ENCODE measurements at regions not wholly inside any gene's neighbourhood (a gene's known extent, or its start where the extent isn't known, plus 50 kb on each side); places are given as distances from the start of the nearest gene placed in this dataset.
A peak's percentile ranks its signal among the peaks of the same experiment; 100 is the strongest.

DNA sequence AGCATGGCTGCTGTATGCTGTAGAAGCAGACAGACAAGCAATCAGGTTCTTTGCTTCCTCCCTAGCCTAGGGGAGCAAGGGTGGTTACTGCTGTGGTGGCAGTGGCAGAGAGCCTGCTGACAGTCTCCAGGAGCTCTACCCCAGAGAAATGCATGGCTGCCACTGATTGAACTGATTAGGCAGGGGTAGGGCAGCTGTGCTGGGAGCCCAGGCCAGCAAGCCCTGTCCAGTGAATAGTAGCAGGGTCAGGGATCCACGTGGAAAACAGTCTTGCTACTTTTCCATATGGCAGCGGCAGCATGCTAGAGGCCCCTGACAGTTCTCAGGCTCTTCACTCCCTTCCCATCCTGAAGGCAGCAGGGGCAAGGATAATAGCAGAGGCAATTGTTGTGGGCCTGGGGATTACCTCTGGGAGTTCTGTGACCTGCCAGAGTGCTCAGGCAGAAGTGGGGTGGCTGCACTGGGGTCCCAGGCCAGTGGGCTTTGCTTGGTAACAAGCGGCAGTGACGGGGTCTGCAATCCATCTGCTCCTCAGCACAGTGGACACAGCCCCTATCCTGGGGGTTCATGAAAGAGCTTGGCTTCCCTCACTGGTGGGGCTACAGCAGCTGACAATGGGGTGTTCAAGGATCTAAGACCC lies 558.8 kb upstream of the GHITM start:
- Histone ChIP-seq H3K23ac (ENCODE audit: low read length) (no peak overlapping the region), H3K9ac (ENCODE audit: low read length) (no peak overlapping the region)
- WGBS (ENCODE audit: extremely low coverage, insufficient coverage, insufficient read length): no CpG with 5 or more reads among the region's 4 CpGs

DNA sequence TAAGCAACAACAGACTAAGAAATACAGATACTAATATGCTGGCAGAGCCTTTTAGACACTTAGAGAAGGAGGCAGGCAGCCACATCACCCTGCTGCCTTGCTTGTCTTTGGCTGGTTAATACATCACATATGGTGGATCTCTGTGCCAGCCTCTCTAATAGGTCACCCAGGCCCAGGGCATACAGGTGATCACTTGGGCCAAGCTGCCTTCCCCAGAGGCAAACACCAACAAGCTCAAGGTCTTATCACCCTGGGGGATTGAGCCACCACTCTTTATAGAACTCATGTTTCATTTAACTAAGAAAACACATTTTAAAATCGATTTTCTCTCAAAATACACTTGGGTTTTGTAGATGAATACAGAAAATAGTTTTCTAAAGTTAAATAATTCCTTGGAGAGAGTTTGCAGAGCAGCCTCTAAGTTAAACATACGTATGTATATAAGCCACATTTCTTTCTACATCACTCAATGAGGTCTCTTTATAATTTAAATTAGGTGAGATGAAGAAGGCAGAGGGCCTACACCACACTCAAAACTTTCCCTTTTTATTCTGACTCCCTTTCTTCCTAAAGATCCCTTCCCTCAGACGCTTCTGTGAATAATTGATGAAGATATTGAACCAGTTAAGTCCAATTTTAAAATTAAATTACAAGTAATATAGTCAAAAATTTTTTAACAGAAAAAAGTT lies 556.8 kb upstream of the GHITM start:
- Histone ChIP-seq H2AFZ (ENCODE audit: insufficient read depth, low read length, poor library complexity) (no peak overlapping the region), H3K79me2 (ENCODE audit: control insufficient read depth, insufficient read depth, low read length, poor library complexity) (no peaks in the 10 kb centered on the region), H4K12ac (ENCODE audit: low read depth, low read length) (no peak overlapping the region), H3K4me2 (ENCODE audit: low read length) (no peak overlapping the region), H3K9me3 (ENCODE audit: insufficient read depth, low read depth, low read length) (no peaks in the 10 kb centered on the region), H3K23ac (ENCODE audit: low read length) (no peak overlapping the region), H4K8ac (ENCODE audit: low read depth, low read length) (no peak overlapping the region), H4K91ac (ENCODE audit: low read depth, low read length) (no peak overlapping the region), H2BK5ac (ENCODE audit: low read depth, low read length, poor library complexity) (no peak overlapping the region), H3K27ac (ENCODE audit: low read depth, low read length) (no peak overlapping the region), H3K14ac (ENCODE audit: low read length) (no peak overlapping the region), H2AK5ac (ENCODE audit: low read length) (no peak overlapping the region), H3K36me3 (ENCODE audit: control insufficient read depth in 1 of 2, insufficient read depth in 2 of 2, low read length in 2 of 2) (no peaks in the 10 kb centered on the region), H3K9ac (ENCODE audit: low read length) (no peak overlapping the region), H3K4ac (ENCODE audit: low read depth, low read length) (no peak overlapping the region), H3K18ac (ENCODE audit: low read length) (no peak overlapping the region), H2BK120ac (ENCODE audit: insufficient read depth, low read length, poor library complexity) (no peak overlapping the region), H2BK12ac (ENCODE audit: low read length) (no peak overlapping the region), H3K4me1 (ENCODE audit: control insufficient read depth in 1 of 2, insufficient read depth in 2 of 2, low read length in 2 of 2) (peaks cover 6 to 9% of the 10 kb centered on the region in 2 experiments), H3K27me3 (ENCODE audit: insufficient read depth, low read length) (no peaks in the 10 kb centered on the region), H3K79me1 (ENCODE audit: low read length) (no peaks in the 10 kb centered on the region), H3K4me3 (ENCODE audit: low read depth, low read length) (no peak overlapping the region)
- WGBS (ENCODE audit: extremely low coverage, insufficient coverage, insufficient read length): no CpG with 5 or more reads among the region's 3 CpGs
- no peak for DNase-seq

More for the DNA sequence above, 558.8 kb upstream of the GHITM start:
- no peak overlapping the region for H3K4ac ChIP-seq (ENCODE audit: low read depth, low read length)
- H3K27me3 ChIP-seq (ENCODE audit: insufficient read depth, low read length): no peaks in the 10 kb centered on the region
- H3K9me3 ChIP-seq (ENCODE audit: insufficient read depth, low read depth, low read length): no peaks in the 10 kb centered on the region
- H2AK5ac ChIP-seq (ENCODE audit: low read length): no peak overlapping the region
- no peak for DNase-seq
- H3K36me3 ChIP-seq (ENCODE audit: control insufficient read depth in 1 of 2, insufficient read depth in 2 of 2, low read length in 2 of 2): no peaks in the 10 kb centered on the region
- no peak overlapping the region for H3K27ac ChIP-seq (ENCODE audit: low read depth, low read length)
- peak overlapping the region; percentile 34 for H4K91ac ChIP-seq (ENCODE audit: low read depth, low read length)
- no peaks in the 10 kb centered on the region for H3K79me1 ChIP-seq (ENCODE audit: low read length)
- no peak overlapping the region for H2AFZ ChIP-seq (ENCODE audit: insufficient read depth, low read length, poor library complexity)
- no peaks in the 10 kb centered on the region for H3K79me2 ChIP-seq (ENCODE audit: control insufficient read depth, insufficient read depth, low read length, poor library complexity)
- H3K14ac ChIP-seq (ENCODE audit: low read length): no peak overlapping the region
- H2BK120ac ChIP-seq (ENCODE audit: insufficient read depth, low read length, poor library complexity): no peak overlapping the region
- H3K4me2 ChIP-seq (ENCODE audit: low read length): no peak overlapping the region
- no peak overlapping the region for H4K12ac ChIP-seq (ENCODE audit: low read depth, low read length)
- no peak overlapping the region for H4K8ac ChIP-seq (ENCODE audit: low read depth, low read length)
- H3K18ac ChIP-seq (ENCODE audit: low read length): no peak overlapping the region
- no peak overlapping the region for H3K4me3 ChIP-seq (ENCODE audit: low read depth, low read length)
- peaks cover 6 to 9% of the 10 kb centered on the region in 2 experiments for H3K4me1 ChIP-seq (ENCODE audit: control insufficient read depth in 1 of 2, insufficient read depth in 2 of 2, low read length in 2 of 2)
- H2BK5ac ChIP-seq (ENCODE audit: low read depth, low read length, poor library complexity): no peak overlapping the region
- no peak overlapping the region for H2BK12ac ChIP-seq (ENCODE audit: low read length)

DNA sequence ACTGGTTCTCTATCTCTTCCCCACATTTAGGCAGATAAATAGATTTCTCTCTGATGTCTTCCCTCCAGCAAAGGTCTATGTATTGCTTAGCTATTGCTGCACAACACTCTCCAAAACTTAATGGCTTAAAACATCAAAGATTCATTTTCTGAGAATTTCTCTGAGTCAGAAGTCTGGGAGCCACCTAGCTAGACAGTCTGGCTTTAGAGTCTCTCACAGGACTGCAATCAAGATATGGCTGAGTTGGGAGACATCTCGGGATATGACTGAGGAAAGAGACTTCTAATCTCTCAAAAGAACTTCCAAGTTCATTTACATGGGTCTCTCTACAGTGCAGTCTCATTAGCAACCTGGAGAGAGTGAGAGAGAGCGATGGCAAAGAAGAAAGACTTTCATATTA lies 553.6 kb upstream of the GHITM start:
- H2AFZ ChIP-seq (ENCODE audit: insufficient read depth, low read length, poor library complexity): no peak overlapping the region
- H3K36me3 ChIP-seq (ENCODE audit: control insufficient read depth in 1 of 2, insufficient read depth in 2 of 2, low read length in 2 of 2): no peaks in the 10 kb centered on the region
- no CpG with 5 or more reads among the region's 2 CpGs for WGBS (ENCODE audit: extremely low coverage, insufficient coverage, insufficient read length)

DNA sequence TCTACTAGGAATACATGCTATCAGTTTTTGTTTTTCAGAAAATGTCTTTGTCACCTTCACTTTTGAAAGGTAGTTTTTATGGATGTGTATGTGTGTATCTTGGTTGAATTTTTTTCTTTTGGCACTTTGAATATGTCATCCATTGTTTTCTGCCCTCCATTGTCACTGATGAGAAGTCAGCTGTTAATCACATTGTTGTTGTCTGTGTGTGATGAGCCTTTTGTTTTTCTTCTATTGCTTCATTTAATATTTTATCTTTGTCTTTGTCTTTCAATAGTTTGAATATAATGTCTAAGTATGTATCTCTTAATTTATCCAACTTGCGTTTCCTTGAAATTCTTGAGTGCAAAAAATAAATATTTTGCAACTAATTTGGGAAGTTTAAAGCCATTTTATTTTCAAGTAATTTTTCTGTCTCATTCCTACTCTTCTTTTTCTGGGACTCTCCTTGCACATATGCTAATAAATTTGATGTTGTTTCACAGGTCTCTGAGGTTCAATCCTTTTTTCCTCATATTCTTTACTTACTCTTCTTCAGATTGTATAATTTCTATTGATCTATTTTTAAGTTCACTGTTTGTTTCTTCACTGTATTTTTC lies 546.9 kb upstream of the GHITM start:
- Histone ChIP-seq H3K18ac (ENCODE audit: low read length) (no peak overlapping the region), H2AFZ (ENCODE audit: insufficient read depth, low read length, poor library complexity) (no peak overlapping the region), H3K9ac (ENCODE audit: low read length) (no peak overlapping the region), H4K12ac (ENCODE audit: low read depth, low read length) (no peak overlapping the region), H2BK12ac (ENCODE audit: low read length) (no peak overlapping the region), H3K27me3 (ENCODE audit: insufficient read depth, low read length) (no peaks in the 10 kb centered on the region), H3K36me3 (ENCODE audit: control insufficient read depth in 1 of 2, insufficient read depth in 2 of 2, low read length in 2 of 2) (no peaks in the 10 kb centered on the region), H3K4me1 (ENCODE audit: control insufficient read depth in 1 of 2, insufficient read depth in 2 of 2, low read length in 2 of 2) (no peaks in the 10 kb centered on the region), H3K23ac (ENCODE audit: low read length) (no peak overlapping the region), H4K91ac (ENCODE audit: low read depth, low read length) (no peak overlapping the region), H3K4me3 (ENCODE audit: low read depth, low read length) (no peak overlapping the region), H2BK120ac (ENCODE audit: insufficient read depth, low read length, poor library complexity) (no peak overlapping the region), H3K4ac (ENCODE audit: low read depth, low read length) (no peak overlapping the region), H3K4me2 (ENCODE audit: low read length) (no peak overlapping the region), H2BK5ac (ENCODE audit: low read depth, low read length, poor library complexity) (no peak overlapping the region), H3K79me1 (ENCODE audit: low read length) (no peaks in the 10 kb centered on the region), H3K79me2 (ENCODE audit: control insufficient read depth, insufficient read depth, low read length, poor library complexity) (no peaks in the 10 kb centered on the region), H3K27ac (ENCODE audit: low read depth, low read length) (no peak overlapping the region), H4K8ac (ENCODE audit: low read depth, low read length) (no peak overlapping the region), H2AK5ac (ENCODE audit: low read length) (no peak overlapping the region), H3K14ac (ENCODE audit: low read length) (no peak overlapping the region), H3K9me3 (ENCODE audit: insufficient read depth, low read depth, low read length) (no peaks in the 10 kb centered on the region)
- no CpG with 5 or more reads among the region's 1 CpG for WGBS (ENCODE audit: extremely low coverage, insufficient coverage, insufficient read length)
- no peak for DNase-seq

More for the DNA sequence above, 553.6 kb upstream of the GHITM start:
- no peak overlapping the region for H2BK5ac ChIP-seq (ENCODE audit: low read depth, low read length, poor library complexity)
- no peak overlapping the region for H3K14ac ChIP-seq (ENCODE audit: low read length)
- DNase-seq: no peak
- no peak overlapping the region for H4K8ac ChIP-seq (ENCODE audit: low read depth, low read length)
- no peak overlapping the region for H2BK12ac ChIP-seq (ENCODE audit: low read length)
- H3K27ac ChIP-seq (ENCODE audit: low read depth, low read length): no peak overlapping the region
- no peak overlapping the region for H2AK5ac ChIP-seq (ENCODE audit: low read length)
- no peak overlapping the region for H3K18ac ChIP-seq (ENCODE audit: low read length)
- no peak overlapping the region for H3K4me2 ChIP-seq (ENCODE audit: low read length)
- H3K23ac ChIP-seq (ENCODE audit: low read length): no peak overlapping the region
- no peaks in the 10 kb centered on the region for H3K4me1 ChIP-seq (ENCODE audit: control insufficient read depth in 1 of 2, insufficient read depth in 2 of 2, low read length in 2 of 2)
- H3K9ac ChIP-seq (ENCODE audit: low read length): no peak overlapping the region
- no peak overlapping the region for H2BK120ac ChIP-seq (ENCODE audit: insufficient read depth, low read length, poor library complexity)
- no peaks in the 10 kb centered on the region for H3K27me3 ChIP-seq (ENCODE audit: insufficient read depth, low read length)
- H4K12ac ChIP-seq (ENCODE audit: low read depth, low read length): no peak overlapping the region
- no peaks in the 10 kb centered on the region for H3K9me3 ChIP-seq (ENCODE audit: insufficient read depth, low read depth, low read length)
- no peak overlapping the region for H4K91ac ChIP-seq (ENCODE audit: low read depth, low read length)
- no peak overlapping the region for H3K4me3 ChIP-seq (ENCODE audit: low read depth, low read length)
- no peak overlapping the region for H3K4ac ChIP-seq (ENCODE audit: low read depth, low read length)
- no peaks in the 10 kb centered on the region for H3K79me2 ChIP-seq (ENCODE audit: control insufficient read depth, insufficient read depth, low read length, poor library complexity)
- no peaks in the 10 kb centered on the region for H3K79me1 ChIP-seq (ENCODE audit: low read length)
